Kidney glomerular epithelial cell (primary cell): ENCODE measurements at regions not wholly inside any gene's neighbourhood (a gene's known extent, or its start where the extent isn't known, plus 50 kb on each side); places are given as distances from the start of the nearest gene placed in this dataset.

Experiments used
- DNase-seq: peaks from one replicate; lab custom pipeline; 2025; lab: John Stamatoyannopoulos, UW

DNA sequence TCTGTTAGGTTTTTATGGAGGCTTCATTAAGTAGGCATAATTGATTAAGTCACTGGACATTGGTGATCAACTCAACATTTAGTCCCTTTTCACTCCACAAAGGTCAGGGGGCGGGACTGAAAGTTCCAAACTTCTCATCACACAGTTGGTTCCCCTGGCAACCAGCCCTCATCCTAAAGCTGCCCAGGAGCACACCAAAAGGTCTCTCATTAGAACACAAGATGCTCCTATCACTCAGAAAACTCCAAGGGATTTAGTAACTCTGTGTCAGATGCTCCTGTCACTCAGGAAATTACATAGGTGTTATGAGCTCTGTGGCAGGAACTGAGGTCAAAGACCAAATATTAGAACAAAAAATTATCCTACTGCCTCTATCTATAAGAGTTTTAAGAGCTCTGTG is 321.5 kb downstream of the OTOL1 start:
- no peak for DNase-seq

DNA sequence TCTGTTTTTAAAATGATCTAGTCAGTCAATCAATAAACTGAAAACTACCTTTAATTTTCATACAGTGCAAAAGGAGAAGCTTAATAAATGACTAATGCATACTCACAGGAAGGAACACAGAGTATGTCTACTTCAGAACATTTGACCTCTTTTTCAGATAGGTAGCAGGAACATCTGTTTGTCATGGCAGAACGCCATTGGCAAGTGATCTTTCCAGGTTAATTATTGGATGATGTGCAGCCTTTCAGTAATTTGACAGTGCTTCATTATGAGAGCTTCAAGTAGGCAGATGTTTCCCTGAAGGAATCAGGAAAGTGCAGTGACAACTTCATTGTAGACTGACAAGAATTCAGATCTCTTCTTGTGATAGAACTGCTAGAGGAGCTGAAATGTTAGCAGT is 325.0 kb downstream of the OTOL1 start:
- DNase-seq, result no peak

DNA sequence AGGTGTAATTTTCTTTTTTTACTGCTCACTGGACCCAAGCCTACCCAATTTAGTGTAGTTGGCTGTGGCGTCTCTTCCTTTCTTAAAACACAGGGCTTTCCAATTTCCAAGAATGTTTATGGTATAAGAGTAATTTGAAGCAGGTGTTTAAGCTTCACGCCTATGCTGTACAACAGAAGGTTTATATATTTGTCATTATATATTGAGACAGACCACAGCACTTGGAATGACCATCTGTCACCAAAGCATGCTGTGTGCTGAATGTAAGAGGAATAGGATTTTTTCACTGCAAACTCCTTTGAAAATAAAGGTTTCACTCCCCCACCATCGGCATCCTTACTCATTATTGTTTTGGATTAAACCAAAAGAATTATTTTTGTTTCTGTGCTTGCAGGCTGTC is 325.7 kb downstream of the OTOL1 start:
- no peak for DNase-seq

DNA sequence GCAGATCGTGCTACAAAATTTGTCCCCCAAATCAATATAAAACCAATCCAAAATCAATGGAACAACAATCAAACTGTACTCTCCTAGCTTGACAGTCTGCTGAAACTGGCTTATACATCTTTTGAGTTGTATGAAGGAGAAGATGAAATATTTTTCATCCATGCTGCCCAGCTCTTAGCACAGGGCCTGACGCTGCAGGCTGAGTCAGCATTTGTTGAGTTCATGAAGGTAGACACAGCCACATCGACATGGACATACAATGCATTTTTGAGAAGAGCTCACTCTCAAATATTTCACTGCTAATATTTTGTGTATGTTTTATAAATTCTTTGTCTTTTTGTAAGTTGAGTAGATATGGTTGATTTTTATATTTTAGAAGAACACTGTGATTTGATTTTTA is 327.3 kb downstream of the OTOL1 start:
- DNase-seq, result no peak

DNA sequence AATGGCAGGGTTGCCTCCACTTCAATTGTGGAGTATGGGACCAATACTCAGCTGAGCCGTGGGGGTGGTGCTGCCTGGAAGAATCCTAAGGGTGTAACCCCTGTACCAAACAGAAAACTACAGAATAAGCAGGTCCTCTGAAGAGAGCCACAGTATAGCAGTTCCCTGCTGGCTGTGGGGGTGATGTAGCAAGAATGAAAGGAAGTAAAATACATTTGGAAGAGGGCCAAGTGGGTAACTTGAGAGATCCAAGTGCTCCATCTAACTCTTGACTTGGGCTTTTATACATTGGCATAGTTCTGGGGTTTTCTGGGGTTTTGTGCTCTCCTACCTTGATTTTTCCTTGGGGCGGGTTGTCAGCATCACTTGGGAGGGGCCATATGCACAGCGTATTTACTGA is 341.4 kb downstream of the OTOL1 start:
- DNase-seq, result no peak

DNA sequence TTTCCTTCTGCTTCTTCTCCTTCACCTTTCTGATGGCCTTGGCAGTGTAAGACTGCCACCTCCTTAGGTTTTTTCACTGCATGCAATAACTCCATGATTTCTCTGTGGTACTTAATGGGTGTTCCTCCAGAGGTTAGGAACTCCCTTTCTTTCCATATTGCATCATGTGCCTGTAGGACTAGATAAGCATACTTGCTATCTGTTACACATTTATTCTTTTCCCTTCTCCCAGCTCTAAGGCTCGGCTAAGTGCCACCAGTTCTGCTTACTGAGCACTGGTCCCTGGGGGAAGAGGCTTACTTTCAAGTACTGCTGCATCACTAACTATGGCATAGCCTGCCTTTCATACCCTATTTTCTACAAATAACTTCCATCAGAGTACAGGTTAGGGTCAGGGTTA is 351.8 kb downstream of the OTOL1 start:
- DNase-seq, result no peak

DNA sequence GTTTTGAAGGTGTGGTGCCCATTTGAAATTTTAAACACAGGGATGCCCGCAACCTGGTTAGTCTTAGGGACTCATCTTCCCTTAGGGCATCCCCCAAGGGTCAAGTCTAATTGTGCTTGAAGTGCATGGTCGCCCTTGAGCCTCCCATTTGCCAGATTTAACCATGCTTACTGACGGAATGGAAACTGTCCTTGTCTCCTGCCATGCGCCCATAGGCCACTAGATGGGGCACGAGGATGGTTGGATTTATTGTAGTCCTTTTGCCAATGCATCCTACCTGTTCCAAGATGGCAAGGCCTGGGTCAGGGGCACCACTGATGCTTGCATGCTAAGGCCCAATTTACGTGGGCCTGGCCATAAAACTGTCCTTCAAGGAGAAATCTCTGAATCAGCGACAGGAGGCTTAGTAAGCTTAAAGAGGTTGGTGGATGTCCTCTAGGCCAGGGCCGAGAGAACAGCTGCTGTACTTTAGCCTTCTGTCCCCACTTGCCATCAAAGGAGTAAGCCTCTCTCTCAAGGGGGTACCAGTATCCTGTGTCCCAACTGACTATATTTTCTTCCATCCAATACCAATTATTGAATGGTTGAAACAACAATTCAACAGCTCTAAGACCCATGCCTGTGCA is 355.4 kb downstream of the OTOL1 start:
- DNase-seq, result peak; percentile 22

DNA sequence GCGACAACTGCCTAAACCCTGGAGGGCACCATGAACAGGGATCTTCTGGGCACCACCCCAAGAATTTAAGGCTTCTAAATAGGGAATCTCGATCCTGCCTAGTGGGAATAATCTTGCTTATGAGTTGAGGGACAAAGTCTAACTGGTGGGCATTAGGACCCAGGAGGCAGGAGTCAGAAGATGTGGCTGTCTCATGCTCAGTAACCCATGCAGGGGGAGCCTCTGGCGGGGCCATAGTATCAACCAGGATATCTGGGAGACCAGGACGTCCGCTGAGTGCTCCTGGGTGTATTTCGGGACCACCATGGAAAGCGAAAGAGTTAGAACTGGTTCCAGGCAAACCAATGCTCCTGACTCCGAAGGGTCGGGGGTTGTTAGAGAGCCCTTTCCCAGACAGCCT is 356.1 kb downstream of the OTOL1 start:
- DNase-seq, result no peak

DNA sequence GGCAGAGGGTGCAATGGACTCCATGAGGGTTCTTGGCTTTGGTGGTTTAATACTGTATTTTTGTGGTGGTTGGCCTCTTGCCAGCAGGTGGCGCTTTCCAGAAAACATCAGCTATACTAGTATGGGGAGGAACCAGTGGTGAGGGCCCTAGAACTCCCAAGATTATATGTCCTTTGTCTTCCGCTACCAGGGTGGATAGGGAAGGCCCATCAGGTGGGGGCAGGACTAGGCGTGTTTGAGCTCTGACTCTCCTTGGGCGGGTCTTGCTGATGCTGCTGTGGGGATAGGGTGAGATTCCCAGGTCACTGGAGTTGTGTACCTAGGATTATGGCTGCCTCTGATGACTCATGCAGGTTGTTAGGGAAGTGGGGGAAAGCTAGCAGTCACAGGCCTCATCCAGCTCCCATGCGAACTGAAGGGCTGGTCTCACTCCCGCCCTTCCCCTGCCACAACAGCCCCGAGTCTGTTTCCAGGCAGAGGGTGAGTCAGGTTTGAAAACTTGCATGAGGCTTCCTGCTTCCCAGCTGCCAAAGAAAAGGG is 357.7 kb downstream of the OTOL1 start:
- DNase-seq, result peak; percentile 32

DNA sequence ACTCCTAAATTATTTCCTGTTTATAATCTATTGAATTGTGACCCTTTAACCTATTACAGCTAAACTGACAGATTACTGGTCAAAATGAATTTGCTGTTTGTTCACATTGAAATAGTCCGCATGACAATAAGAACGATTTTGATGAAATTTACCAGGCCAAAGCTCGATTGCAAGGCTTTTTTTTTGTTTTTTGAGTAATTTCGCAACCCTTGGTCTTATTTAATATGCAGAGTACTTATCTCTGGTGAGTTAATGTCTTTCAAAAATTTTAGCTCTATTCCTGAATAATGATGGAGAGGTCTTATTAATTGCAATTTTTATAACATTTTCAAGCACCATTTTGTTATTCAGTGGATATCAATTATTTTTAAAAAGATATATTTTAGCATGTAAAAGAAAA is 362.4 kb downstream of the OTOL1 start:
- no peak for DNase-seq

DNA sequence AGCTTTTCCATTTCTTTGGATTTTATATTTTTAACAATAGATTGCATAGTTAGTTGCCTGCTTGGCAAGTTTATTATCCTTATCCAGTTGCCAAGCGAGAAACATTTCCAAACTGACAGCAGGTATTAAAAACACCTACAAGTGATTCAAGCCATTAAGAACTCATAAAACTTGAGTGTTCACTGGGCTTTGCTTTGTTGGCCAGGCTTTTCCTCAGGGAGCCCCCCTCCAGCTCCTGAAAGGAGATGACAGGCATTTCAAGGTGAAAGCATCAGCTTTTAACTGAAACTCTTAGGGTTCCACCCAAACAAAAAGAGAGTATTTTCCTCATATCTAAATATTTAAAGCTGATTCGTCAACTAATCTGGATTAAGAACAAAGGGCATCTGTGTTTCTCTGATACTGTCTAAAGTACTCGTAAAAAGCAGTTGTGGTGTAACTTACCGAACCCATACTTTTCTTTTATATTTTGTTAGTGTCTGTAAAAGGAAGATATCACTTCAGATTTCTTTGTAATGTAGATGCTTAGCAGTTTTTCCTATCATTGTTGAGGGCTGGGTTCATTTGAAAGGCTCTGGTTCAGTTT is 363.4 kb downstream of the OTOL1 start:
- no peak for DNase-seq

DNA sequence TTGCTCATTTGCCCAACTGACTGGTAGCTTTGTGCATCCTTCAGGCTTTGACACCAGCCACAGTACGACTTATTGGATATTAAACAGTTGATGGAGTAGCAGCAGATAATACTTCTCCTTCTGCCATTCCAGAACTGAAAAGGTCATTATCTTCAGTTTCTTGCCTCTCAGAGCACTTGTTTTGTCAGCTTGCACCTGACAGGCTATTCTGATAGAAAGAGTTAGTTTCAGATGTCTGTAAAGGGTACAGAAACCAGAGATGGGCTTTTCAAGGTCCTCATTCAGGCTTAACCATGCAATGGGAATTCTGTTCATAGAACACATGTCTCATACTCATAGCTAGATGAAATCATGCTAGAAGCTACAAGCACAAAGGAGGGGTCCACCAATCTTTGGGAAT is 367.2 kb downstream of the OTOL1 start:
- no peak for DNase-seq

DNA sequence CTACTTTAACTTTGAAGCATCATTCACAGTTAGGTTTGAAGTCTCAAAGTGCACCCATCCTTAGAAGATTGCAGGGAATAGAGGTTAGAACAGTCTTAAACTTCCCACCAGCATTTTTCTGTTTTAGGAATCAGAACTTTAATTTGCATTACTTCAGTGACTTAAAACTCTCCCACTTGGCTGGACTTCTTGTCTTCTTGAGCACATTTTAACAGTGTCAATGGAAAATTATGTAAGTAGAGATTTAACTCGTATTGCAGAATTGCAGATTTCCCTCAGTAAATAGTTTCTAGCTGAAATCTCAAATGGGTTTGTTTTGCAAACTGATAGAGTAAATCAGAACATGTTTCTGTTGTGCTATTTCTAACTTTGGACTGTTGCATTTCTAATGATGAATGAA is 369.6 kb downstream of the OTOL1 start:
- DNase-seq, result no peak

DNA sequence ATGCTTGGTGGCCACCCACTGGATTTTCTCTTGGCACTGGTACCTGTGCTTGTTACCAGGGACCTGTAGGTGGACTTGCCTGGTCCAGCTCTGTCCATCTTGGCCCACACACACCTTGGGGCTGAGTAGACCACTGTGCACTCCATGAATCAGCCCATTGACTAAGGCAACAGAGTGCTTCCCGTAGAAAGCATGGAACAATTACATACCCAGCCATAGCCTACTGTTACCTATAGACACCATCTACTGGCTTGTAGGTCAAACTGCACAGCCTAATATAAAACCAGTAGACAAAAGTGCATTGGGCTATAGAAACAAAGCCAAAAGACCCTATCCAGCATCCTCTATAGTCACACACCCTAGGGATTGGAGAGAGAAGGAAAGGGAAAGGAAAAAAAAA is 378.9 kb downstream of the OTOL1 start:
- no peak for DNase-seq

DNA sequence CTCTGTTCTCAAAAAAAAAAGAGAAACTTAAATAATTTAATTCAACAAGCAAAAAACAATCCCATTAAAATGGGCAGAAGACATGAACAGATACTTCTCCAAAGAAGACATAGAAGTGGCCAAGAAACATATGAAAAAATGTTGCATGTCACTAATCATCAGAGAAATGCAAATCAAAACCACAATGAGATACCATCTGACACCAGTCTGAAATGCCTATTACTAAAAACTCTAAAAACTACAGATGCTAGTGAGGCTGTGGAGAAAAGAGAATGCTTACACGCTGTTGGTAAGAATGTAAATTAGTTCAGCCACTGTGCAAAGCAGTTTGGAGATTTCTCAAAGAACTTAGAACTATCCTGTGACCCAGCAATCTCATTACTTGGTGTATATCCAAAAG is 382.9 kb downstream of the OTOL1 start:
- no peak for DNase-seq

DNA sequence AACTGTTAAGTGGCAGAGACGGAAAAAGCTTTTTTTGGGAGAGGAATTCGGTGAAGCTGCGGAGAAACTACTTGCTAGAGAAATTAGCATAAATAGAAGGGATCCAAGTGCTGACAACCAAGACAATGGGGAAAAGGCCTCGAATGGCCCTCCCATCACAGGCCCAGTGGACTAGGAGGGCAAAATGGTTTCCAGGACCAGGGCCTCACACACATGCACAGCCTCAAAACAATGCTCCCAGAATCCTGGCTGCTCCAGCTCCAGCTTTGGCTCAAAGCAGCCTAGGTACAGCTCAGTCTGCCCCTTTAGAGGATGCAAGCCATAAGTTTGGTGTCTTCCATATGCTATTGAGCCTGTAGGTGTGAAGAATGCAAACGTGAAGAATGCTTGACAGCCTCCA is 388.2 kb downstream of the OTOL1 start:
- DNase-seq, result no peak

DNA sequence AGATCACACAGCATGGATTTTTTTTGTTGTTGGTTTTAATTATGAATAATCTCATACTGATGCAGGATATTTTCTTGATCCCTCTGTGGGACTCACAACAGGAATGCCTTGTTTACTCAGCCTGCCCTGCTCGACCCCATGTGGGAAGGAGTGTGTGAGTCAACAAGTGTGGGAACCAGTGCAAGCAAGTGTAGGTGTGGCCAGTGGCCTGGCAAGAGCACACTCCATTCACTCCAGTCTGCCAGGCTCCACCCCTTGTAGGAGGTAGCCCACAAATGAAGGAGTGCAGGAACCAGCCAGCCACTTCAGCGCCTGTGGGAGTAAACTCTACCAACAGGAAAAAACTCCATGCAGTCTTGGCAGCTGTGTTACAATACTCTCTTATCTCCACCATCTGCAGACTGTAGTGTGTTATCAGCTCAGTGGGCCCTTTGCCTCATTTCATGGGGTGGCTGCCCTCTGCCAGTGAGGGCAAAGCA is 393.6 kb downstream of the OTOL1 start:
- DNase-seq, result peak; percentile 95

DNA sequence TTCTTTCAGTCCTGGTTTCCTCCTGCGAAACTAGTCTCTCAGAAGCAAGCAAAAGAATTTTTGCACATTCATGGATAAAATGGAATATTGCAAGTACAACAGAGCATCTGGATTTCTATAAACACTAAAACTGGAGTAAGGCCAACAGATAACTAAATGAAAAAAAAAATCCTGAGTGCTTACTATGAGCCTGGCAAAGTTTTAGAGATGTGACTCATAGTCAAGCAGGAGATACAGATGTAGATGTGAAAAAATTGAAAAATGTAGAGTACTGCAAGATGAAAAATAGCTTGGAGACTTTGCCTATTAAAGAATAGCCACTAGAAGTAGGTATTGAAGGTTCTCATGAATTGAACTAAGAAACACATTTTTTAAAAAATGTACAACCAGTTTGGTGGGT is 397.4 kb downstream of the OTOL1 start:
- no peak for DNase-seq

DNA sequence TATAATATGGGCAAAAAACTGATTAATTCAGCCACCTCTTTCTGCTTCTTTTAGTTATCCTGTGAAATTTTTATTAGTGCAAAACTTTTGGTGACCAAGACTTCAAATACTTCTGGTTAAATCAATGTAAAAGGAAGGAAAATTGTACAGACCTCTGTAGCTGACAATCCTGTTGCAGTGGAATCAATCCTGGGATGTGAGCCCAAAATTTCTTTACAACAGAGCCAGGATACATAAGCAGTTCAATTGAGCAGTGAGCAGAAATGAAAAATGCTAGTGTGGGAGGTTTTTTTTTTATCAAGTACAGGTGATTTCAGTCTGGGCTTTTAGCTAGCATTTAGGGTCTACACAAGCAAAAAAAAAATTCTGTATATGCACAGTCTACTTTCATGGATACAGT is 398.0 kb downstream of the OTOL1 start:
- no peak for DNase-seq

DNA sequence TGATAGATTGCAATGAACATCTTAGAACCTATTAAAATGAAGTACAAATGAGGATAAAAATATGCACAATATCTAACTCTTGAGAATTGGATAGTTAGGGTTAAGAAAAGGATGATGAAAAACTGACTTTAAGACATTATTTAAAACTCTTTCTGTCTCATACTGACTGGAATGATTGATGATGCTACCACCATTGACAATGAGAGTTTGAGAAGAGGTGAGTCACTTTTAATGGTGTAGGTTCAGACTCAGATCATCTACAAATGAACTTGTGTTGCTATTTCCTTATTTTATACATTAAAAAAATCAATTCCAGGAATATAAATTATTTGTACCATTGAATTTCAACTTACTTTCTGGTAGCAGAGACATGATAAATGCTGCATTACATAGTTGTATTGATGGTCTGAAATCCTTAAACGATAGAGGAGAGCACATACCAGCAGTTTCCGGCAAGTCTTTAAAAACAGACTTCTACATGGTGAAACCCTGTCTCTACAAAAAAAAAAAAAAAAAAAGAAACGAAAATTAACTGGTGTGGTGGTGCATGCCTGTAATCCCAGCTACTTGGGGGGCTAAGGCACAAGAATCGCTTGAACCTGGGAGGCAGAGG is 409.0 kb downstream of the OTOL1 start:
- no peak for DNase-seq

DNA sequence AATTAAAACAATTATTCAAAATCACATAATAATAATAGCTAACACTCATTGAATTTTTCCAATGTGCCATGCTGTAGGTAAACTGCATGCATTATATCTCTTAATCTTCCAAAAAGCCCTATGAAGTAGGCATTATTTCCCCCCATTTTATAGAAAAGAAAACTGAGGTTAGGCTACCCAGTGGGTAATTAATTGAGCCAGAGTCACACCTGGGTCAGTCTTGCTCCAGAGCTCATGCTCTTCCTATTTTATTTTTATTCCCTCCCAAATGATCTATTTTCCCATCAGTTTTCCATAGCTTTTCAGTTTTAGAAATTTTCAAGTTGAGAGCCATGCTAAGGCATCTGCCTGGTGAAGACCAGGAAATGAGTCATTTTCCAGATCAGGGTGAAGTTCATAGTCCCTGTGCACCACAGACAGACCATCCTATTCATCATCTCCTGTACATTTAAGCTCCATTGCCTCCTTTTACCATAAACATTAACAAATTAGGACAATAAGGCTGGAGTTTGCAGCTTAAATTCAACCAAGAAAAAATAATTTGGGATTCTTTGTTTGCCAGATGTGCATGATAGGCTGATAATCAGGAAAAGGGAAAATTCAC is 417.3 kb downstream of the OTOL1 start:
- DNase-seq, result peak; percentile 82

DNA sequence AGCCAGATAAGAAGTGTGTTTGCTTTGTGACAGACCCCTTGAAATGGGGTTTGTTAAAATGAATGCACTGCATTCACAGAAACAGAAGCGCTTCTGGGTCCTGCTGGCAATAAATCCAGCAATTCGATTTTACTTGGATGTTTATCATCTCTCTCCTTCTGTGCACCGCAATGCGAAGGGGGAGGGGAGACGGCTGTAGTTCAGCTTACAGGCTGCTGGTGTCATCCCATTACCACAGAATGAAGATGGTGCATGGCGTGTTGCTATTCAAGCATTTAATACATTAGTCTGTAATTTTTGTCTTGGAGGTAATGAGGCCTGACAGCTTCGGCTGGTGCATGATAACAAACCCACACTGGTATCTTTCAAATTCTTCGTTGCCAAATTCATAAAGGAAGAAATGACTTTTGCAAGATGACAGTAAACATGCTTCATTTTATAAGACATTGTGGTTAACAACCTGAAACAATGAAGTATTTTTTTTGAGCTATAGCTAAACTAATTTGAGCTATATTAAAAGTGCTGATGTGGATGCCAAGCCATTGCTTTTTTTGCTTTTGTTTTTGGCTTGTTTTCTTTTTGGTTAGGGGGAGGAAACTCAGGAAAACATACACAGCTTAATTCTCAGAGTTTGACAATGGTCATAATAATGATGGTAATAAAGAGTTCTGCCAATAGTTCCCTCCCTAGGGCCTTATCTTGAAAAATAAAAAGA is 418.3 kb downstream of the OTOL1 start:
- peak; percentile 89 for DNase-seq

DNA sequence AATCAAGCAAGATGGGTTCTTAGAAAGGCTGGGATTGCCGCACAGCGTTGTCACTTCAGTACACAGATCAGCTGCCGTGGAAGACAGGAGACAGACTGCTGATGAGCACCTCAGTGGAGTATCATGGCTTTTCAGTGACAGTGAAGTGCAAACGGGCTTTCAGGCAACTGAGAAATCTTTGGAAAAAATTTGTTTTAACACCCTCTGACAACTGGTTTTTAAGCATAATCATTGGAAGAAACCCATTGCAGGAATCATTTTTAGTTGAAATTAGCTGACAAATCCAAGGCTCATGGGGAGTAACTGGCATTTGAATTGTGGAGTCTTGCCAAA is 418.8 kb downstream of the OTOL1 start:
- no peak for DNase-seq
